ENCODE measurements at regions not wholly inside any gene's neighbourhood (a gene's known extent, or its start where the extent isn't known, plus 50 kb on each side); places are given as distances from the start of the nearest gene placed in this dataset.
A peak's percentile ranks its signal among the peaks of the same experiment; 100 is the strongest.

- H3T11ph ChIP-seq (ENCODE audit: low read length) = no peak overlapping the region
- Mint-ChIP-seq H3K36me3 (ENCODE audit: insufficient read depth in 1 of 3, low read depth in 3 of 3) (no peaks in the 10 kb centered on the region), H3K9me3 (no peaks in the 10 kb centered on the region; a peak in 1 of 5 replicates), H3K27me3 (ENCODE audit: low read depth) (peaks cover 4% of the 10 kb centered on the region), H3K4me1 (peaks cover 17 to 48% of the 10 kb centered on the region in 2 experiments), H3K27ac (no peak overlapping the region; a peak in 1 of 7 replicates), H3K4me3 (no peak overlapping the region; a peak in 1 of 5 replicates)
- no peaks in the 10 kb centered on the region for H3K23me2 ChIP-seq (ENCODE audit: insufficient read length, low read depth, low read length, poor library complexity, severe bottlenecking)
- H2BK12ac ChIP-seq (ENCODE audit: insufficient read length, low read depth, low read length) = no peak overlapping the region
- no peak overlapping the region for H2AK5ac ChIP-seq (ENCODE audit: insufficient read length, low read length)
- no peaks in the 10 kb centered on the region for H3K4me1 ChIP-seq (ENCODE audit: insufficient read depth, low read length)
- no peak overlapping the region for H2BK20ac ChIP-seq (ENCODE audit: low read depth, low read length, poor library complexity, severe bottlenecking)
- H3K4ac ChIP-seq (ENCODE audit: low read depth, low read length) = no peak overlapping the region
- no peak overlapping the region for H3K4me2 ChIP-seq (ENCODE audit: insufficient read depth, insufficient read length, low read length)
- H3K14ac ChIP-seq (ENCODE audit: insufficient read depth, low read length) = no peak overlapping the region; the same call in 1 of the 2 replicates
- H4K91ac ChIP-seq (ENCODE audit: insufficient read length, low read depth, low read length) = no peak overlapping the region
- H4K8ac ChIP-seq (replicated peaks; ENCODE audit: insufficient read length, low read depth, low read length) = no peak overlapping the region
- H2BK120ac ChIP-seq (ENCODE audit: low read depth, low read length, poor library complexity, severe bottlenecking) = no peak overlapping the region
- H2BK5ac ChIP-seq (ENCODE audit: insufficient read length, low read length) = no peak overlapping the region
- no peaks in the 10 kb centered on the region for H4K20me1 ChIP-seq (ENCODE audit: control insufficient read depth, insufficient read depth, insufficient read length)
- H3K79me1 ChIP-seq (ENCODE audit: insufficient read depth, low read depth, low read length, poor library complexity, severe bottlenecking) = no peaks in the 10 kb centered on the region
- no peak overlapping the region for H3K23ac ChIP-seq (ENCODE audit: insufficient read length, low read depth, low read length)
- H2BK15ac ChIP-seq (ENCODE audit: low read depth, low read length) = no peak overlapping the region
- no peak overlapping the region for H3K27ac ChIP-seq (ENCODE audit: insufficient read length, low read depth, low read length)
- H3K9ac ChIP-seq (ENCODE audit: extremely low read depth, insufficient read length, low read length) = no peak overlapping the region
- H3K18ac ChIP-seq (ENCODE audit: insufficient read length, low read depth, low read length) = no peak overlapping the region
- no peak for TF ChIP-seq CTCF (conservative IDR thresholded peaks at IDR 0.05)
- H2AFZ ChIP-seq (ENCODE audit: low read length) = no peak overlapping the region
- no peak overlapping the region for H4K5ac ChIP-seq (ENCODE audit: insufficient read length, low read depth, low read length)
- H3K79me2 ChIP-seq (ENCODE audit: insufficient read depth, low read length) = no peaks in the 10 kb centered on the region
- peak; percentile 26 for DNase-seq
- no peak overlapping the region for H3K56ac ChIP-seq (ENCODE audit: insufficient read length, low read depth, low read length)
- WGBS (ENCODE audit: extremely low coverage, insufficient read length, low lambda C conversion rate) = no CpG with 5 or more reads among the region's 16 CpGs
- no peaks in the 10 kb centered on the region for H3K27me3 ChIP-seq (ENCODE audit: insufficient read depth, low read length)
- no peaks in the 10 kb centered on the region for H3K9me3 ChIP-seq (ENCODE audit: control insufficient read depth, low read depth, low read length)
Observed at GRCh38 chr11:134579724-134580609, 167.9 kb upstream of the B3GAT1 start.
